ENCODE measurements at regions not wholly inside any gene's neighbourhood (a gene's known extent, or its start where the extent isn't known, plus 50 kb on each side); places are given as distances from the start of the nearest gene placed in this dataset.

GRCh38 chr4:96521046-96521536 lies 681.2 kb downstream of the PDHA2 start:
- Histone ChIP-seq H3K27ac (no peak overlapping the region), H3K36me3 (no peaks in the 10 kb centered on the region), H3K27me3 (no peaks in the 10 kb centered on the region), H3K9me3 (no peaks in the 10 kb centered on the region), H3K4me3 (no peak overlapping the region), H3K4me1 (no peaks in the 10 kb centered on the region)
- 83% methylated on average over 12 of the region's 18 CpGs; no CpG with 5 or more reads in 1 of the 2 donors for WGBS, 2 donors (ENCODE audit: low coverage in 1 of 2)
- in situ Hi-C loops (cut with MboI; ENCODE audit: low pct_ligation_motif_present in 1 of 4, low pct_unique_long_range_greater_than_20kb in 1 of 4, low sequenced_read_pairs in 3 of 4) (no loop called here), intact Hi-C loops (cut with DNase I; ENCODE audit: low total_unique reads) (no loop called here)
- DNase-seq, result no peak
- TF ChIP-seq POLR2A (IDR thresholded peaks at IDR 0.05) (no peak), EP300 (IDR thresholded peaks at IDR 0.05; ENCODE audit: low read depth) (no peak)

GRCh38 chr4:96523611-96524010 lies 683.7 kb downstream of the PDHA2 start:
- in situ Hi-C loops (cut with MboI; ENCODE audit: low pct_ligation_motif_present in 1 of 4, low pct_unique_long_range_greater_than_20kb in 1 of 4, low sequenced_read_pairs in 3 of 4) (no loop called here), intact Hi-C loops (cut with DNase I; ENCODE audit: low total_unique reads) (no loop called here)
- Histone ChIP-seq H3K4me3 (no peak overlapping the region), H3K27ac (no peak overlapping the region), H3K4me1 (no peaks in the 10 kb centered on the region), H3K27me3 (no peaks in the 10 kb centered on the region), H3K9me3 (no peaks in the 10 kb centered on the region), H3K36me3 (no peaks in the 10 kb centered on the region)
- 69 to 82% methylated on average over 5 of the region's 5 CpGs for WGBS, 2 donors (ENCODE audit: low coverage in 1 of 2)
- DNase-seq, result no peak
- TF ChIP-seq CTCF (IDR thresholded peaks at IDR 0.05) (no peak), EP300 (IDR thresholded peaks at IDR 0.05; ENCODE audit: low read depth) (no peak), POLR2A (IDR thresholded peaks at IDR 0.05) (no peak), POLR2AphosphoS5 (IDR thresholded peaks at IDR 0.05) (no peak)

- Histone ChIP-seq H3K27ac (no peak overlapping the region), H3K4me3 (no peak overlapping the region), H3K9me3 (no peaks in the 10 kb centered on the region), H3K27me3 (no peaks in the 10 kb centered on the region), H3K4me1 (no peaks in the 10 kb centered on the region), H3K36me3 (no peaks in the 10 kb centered on the region)
- WGBS, 2 donors (ENCODE audit: low coverage in 1 of 2), result 70 to 77% methylated on average over 7 to 12 of the region's 12 CpGs
- intact Hi-C loops (cut with DNase I; ENCODE audit: low total_unique reads) (no loop called here), in situ Hi-C loops (cut with MboI; ENCODE audit: low pct_ligation_motif_present in 1 of 4, low pct_unique_long_range_greater_than_20kb in 1 of 4, low sequenced_read_pairs in 3 of 4) (no loop called here)
- DNase-seq, result no peak
- TF ChIP-seq CTCF (IDR thresholded peaks at IDR 0.05) (no peak), POLR2AphosphoS5 (IDR thresholded peaks at IDR 0.05) (no peak), EP300 (IDR thresholded peaks at IDR 0.05; ENCODE audit: low read depth) (no peak), POLR2A (IDR thresholded peaks at IDR 0.05) (no peak)
Measured at GRCh38 chr4:96524311-96524875, 684.5 kb downstream of the PDHA2 start.

GRCh38 chr4:96525898-96526297 lies 686.0 kb downstream of the PDHA2 start:
- DNase-seq, result no peak
- Histone ChIP-seq H3K27ac (no peak overlapping the region), H3K4me3 (no peak overlapping the region), H3K4me1 (no peaks in the 10 kb centered on the region), H3K36me3 (no peaks in the 10 kb centered on the region), H3K9me3 (no peaks in the 10 kb centered on the region), H3K27me3 (no peaks in the 10 kb centered on the region)
- TF ChIP-seq POLR2AphosphoS5 (IDR thresholded peaks at IDR 0.05) (no peak), CTCF (IDR thresholded peaks at IDR 0.05) (no peak), EP300 (IDR thresholded peaks at IDR 0.05; ENCODE audit: low read depth) (no peak), POLR2A (IDR thresholded peaks at IDR 0.05) (no peak)
- in situ Hi-C loops (cut with MboI; ENCODE audit: low pct_ligation_motif_present in 1 of 4, low pct_unique_long_range_greater_than_20kb in 1 of 4, low sequenced_read_pairs in 3 of 4), result no loop called here
- intact Hi-C loops (cut with DNase I; ENCODE audit: low total_unique reads), result no loop called here

- intact Hi-C loops (cut with DNase I; ENCODE audit: low total_unique reads) (no loop called here), in situ Hi-C loops (cut with MboI; ENCODE audit: low pct_ligation_motif_present in 1 of 4, low pct_unique_long_range_greater_than_20kb in 1 of 4, low sequenced_read_pairs in 3 of 4) (no loop called here)
- Histone ChIP-seq H3K36me3 (no peaks in the 10 kb centered on the region), H3K9me3 (no peaks in the 10 kb centered on the region), H3K4me3 (no peak overlapping the region), H3K4me1 (no peaks in the 10 kb centered on the region), H3K27ac (no peak overlapping the region), H3K27me3 (no peaks in the 10 kb centered on the region)
- 50 to 63% methylated on average over 1 of the region's 1 CpG for WGBS, 2 donors (ENCODE audit: low coverage in 1 of 2)
- no peak for DNase-seq
- TF ChIP-seq EP300 (IDR thresholded peaks at IDR 0.05; ENCODE audit: low read depth) (no peak), POLR2AphosphoS5 (IDR thresholded peaks at IDR 0.05) (no peak), POLR2A (IDR thresholded peaks at IDR 0.05) (no peak), CTCF (IDR thresholded peaks at IDR 0.05) (no peak)
Measured at GRCh38 chr4:96526625-96527024, 686.7 kb downstream of the PDHA2 start.

Measured in transverse colon (tissue), 4 donors.